Thoracic aorta (tissue), 2 donors: ENCODE measurements at regions not wholly inside any gene's neighbourhood (a gene's known extent, or its start where the extent isn't known, plus 50 kb on each side); places are given as distances from the start of the nearest gene placed in this dataset.

Experiments
- ATAC-seq: fragments of 150-250 bp; one replicate; pipeline ENCODE4 v1.8.0; 2017; ENCODE audit warnings: low read depth; ENCODE audit not compliant: insufficient number of reproducible peaks, low FRiP score
- DNase-seq: peaks from one replicate; pipeline ENCODE4 v3.0.0-alpha.2; 2020; ENCODE audit warnings: low spot score
- H3K27ac ChIP-seq, 2 donors: fragments of 200-600 bp; sonication (generic); 1 replicate in 1 of 2; 2 replicates in 1 of 2; pipeline ENCODE4 v1.5.1; 2016; ENCODE audit warnings: mild to moderate bottlenecking in 2 of 2, moderate library complexity in 2 of 2
- H3K27me3 ChIP-seq: fragments of 200-600 bp; sonication (generic); replicated peaks from 2 replicates; pipeline ENCODE4 v1.6.0; 2016; ENCODE audit warnings: mild to moderate bottlenecking; ENCODE audit not compliant: insufficient read depth
- H3K36me3 ChIP-seq: fragments of 200-600 bp; sonication (generic); one replicate; pipeline ENCODE4 v1.5.1; 2016
- H3K4me1 ChIP-seq, 2 donors: fragments of 200-600 bp; sonication (generic); 1 replicate in 1 of 2; 2 replicates in 1 of 2; pipeline versions ENCODE4 v1.5.1 to v1.6.0; 2016; ENCODE audit warnings: low read depth in 2 of 2, mild to moderate bottlenecking in 1 of 2; ENCODE audit not compliant: control insufficient read depth in 1 of 2
- H3K4me3 ChIP-seq: fragments of 200-600 bp; sonication (generic); 2 replicates; pipeline ENCODE4 v1.5.1; 2016; ENCODE audit warnings: mild to moderate bottlenecking
- H3K9me3 ChIP-seq: fragments of 200-600 bp; sonication (generic); 2 replicates; pipeline ENCODE4 v1.5.1; 2016
- TF ChIP-seq, protein P1 (sequence below): fragments of 200-600 bp; sonication (generic); IDR thresholded peaks from one replicate; pipeline ENCODE4 v1.5.1; 2019; ENCODE audit warnings: antibody characterized with exemption

GRCh38 chr3:117520582-117520981 is 811.0 kb downstream of the TUSC7 start:
- DNase-seq = no peak

GRCh38 chr3:117523418-117523817 is 813.8 kb downstream of the TUSC7 start:
- TF ChIP-seq, protein P1, sequence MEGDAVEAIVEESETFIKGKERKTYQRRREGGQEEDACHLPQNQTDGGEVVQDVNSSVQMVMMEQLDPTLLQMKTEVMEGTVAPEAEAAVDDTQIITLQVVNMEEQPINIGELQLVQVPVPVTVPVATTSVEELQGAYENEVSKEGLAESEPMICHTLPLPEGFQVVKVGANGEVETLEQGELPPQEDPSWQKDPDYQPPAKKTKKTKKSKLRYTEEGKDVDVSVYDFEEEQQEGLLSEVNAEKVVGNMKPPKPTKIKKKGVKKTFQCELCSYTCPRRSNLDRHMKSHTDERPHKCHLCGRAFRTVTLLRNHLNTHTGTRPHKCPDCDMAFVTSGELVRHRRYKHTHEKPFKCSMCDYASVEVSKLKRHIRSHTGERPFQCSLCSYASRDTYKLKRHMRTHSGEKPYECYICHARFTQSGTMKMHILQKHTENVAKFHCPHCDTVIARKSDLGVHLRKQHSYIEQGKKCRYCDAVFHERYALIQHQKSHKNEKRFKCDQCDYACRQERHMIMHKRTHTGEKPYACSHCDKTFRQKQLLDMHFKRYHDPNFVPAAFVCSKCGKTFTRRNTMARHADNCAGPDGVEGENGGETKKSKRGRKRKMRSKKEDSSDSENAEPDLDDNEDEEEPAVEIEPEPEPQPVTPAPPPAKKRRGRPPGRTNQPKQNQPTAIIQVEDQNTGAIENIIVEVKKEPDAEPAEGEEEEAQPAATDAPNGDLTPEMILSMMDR = no peak
- Histone ChIP-seq H3K4me1 (no peaks in the 10 kb centered on the region), H3K9me3 (no peaks in the 10 kb centered on the region), H3K27ac (no peak overlapping the region), H3K4me3 (no peak overlapping the region), H3K27me3 (no peaks in the 10 kb centered on the region), H3K36me3 (no peaks in the 10 kb centered on the region)
- ATAC-seq = no peak
- no peak for DNase-seq

More at GRCh38 chr3:117520582-117520981, 811.0 kb downstream of the TUSC7 start:
- no peak overlapping the region for H3K27ac ChIP-seq
- no peaks in the 10 kb centered on the region for H3K4me1 ChIP-seq
- H3K9me3 ChIP-seq = no peaks in the 10 kb centered on the region
- no peak for ATAC-seq
- no peak overlapping the region for H3K4me3 ChIP-seq
- H3K27me3 ChIP-seq = no peaks in the 10 kb centered on the region
- TF ChIP-seq, protein P1 = no peak
- H3K36me3 ChIP-seq = no peaks in the 10 kb centered on the region

DNA sequence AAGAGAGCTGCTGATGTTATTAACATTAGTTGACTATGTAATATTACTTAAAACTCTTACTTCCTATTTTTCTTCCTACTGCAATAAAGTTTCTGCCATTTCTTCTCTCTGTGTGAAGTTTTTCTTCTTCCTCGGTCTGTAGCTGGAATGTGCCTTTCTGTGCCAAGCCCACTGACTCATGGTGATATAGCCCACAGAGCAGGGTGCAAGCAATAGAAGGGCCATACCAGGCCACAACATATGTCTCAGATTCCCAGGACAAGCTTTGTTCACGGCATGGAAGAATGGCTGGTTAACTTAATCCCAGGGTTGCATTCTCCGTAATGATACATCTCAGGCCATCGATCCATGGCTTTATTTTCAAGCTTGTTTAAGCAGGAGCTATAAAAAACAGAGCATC is 815.3 kb downstream of the TUSC7 start:
- TF ChIP-seq, protein P1 = no peak
- Histone ChIP-seq H3K27me3 (no peaks in the 10 kb centered on the region), H3K36me3 (no peaks in the 10 kb centered on the region), H3K4me1 (no peaks in the 10 kb centered on the region), H3K27ac (no peak overlapping the region), H3K4me3 (no peak overlapping the region), H3K9me3 (no peaks in the 10 kb centered on the region)
- no peak for ATAC-seq
- no peak for DNase-seq

GRCh38 chr3:117526470-117527079 is 817.0 kb downstream of the TUSC7 start:
- no peak overlapping the region for H3K27ac ChIP-seq
- TF ChIP-seq, protein P1 = peak; percentile 67
- DNase-seq (no peak), ATAC-seq (no peak)
- no peaks in the 10 kb centered on the region for H3K4me1 ChIP-seq
- no peaks in the 10 kb centered on the region for H3K9me3 ChIP-seq
- no peaks in the 10 kb centered on the region for H3K36me3 ChIP-seq
- H3K27me3 ChIP-seq = no peaks in the 10 kb centered on the region
- no peak overlapping the region for H3K4me3 ChIP-seq

DNA sequence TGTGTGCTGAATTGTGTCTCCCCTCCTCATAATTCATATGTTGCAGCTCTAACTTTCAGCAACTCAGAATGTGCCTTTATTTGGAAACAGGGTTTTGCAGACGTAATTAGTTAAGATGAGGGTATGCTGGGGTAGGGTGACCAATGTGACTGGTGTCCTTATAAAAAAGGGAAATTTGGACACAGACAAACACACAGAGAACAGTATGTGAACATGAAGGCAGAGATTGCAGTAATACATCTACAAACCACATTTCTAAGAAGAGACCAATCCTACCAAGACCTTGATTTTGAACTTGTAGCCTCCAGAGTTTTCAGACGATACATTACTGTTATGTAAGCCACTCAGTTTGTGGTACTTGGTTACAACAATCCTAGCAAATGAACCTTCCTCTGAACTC is 817.8 kb downstream of the TUSC7 start:
- Histone ChIP-seq H3K27ac (no peak overlapping the region), H3K4me1 (no peaks in the 10 kb centered on the region), H3K27me3 (no peaks in the 10 kb centered on the region), H3K4me3 (no peak overlapping the region), H3K9me3 (no peaks in the 10 kb centered on the region), H3K36me3 (no peaks in the 10 kb centered on the region)
- TF ChIP-seq, protein P1 = no peak
- no peak for DNase-seq
- no peak for ATAC-seq
